GM12864 (cell line): ENCODE measurements at regions not wholly inside any gene's neighbourhood (a gene's known extent, or its start where the extent isn't known, plus 50 kb on each side); places are given as distances from the start of the nearest gene placed in this dataset.
"Not testable (repeated sequence)": the region's sequence is repeated elsewhere in the genome, so short reads cannot be mapped to it uniquely, and the experiment has no call there.

ENCODE experiments used
- DNase-seq: peaks from one replicate; pipeline ENCODE4 v3.0.0-alpha.2; 2011; ENCODE audit warnings: low read depth
- H3K4me3 ChIP-seq: 2 replicates; pipeline ENCODE4 v1.5.1; 2011; ENCODE audit warnings: mild to moderate bottlenecking, low read depth, low read length, control low read depth
- TF ChIP-seq, protein P1 (sequence below): IDR thresholded peaks from 2 replicates; pipeline ENCODE4 v1.5.1; 2011; ENCODE audit warnings: low read depth, mild to moderate bottlenecking, moderate library complexity, low read length, control low read depth, inconsistent platforms; ENCODE audit errors: missing control alignments

DNA sequence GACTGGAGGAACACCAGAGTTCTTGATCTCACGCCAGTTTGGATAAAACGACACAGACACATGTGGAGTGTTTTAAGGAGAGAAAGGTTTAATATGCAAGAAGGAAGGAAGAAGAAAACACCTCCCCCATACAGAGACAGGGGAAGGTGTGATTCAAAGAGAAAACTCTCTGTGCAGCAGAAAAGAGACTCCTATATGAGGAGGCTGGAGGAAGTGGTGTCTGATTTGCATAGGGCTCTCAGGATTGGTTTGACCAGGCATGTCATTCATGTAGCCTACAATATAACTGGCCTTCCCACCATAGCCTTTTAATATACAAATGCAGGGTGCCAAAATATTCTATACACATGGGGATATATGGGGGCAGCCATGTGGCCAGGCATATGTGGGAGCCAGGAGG is 1386.5 kb downstream of the RPIA start:
- TF ChIP-seq, protein P1, sequence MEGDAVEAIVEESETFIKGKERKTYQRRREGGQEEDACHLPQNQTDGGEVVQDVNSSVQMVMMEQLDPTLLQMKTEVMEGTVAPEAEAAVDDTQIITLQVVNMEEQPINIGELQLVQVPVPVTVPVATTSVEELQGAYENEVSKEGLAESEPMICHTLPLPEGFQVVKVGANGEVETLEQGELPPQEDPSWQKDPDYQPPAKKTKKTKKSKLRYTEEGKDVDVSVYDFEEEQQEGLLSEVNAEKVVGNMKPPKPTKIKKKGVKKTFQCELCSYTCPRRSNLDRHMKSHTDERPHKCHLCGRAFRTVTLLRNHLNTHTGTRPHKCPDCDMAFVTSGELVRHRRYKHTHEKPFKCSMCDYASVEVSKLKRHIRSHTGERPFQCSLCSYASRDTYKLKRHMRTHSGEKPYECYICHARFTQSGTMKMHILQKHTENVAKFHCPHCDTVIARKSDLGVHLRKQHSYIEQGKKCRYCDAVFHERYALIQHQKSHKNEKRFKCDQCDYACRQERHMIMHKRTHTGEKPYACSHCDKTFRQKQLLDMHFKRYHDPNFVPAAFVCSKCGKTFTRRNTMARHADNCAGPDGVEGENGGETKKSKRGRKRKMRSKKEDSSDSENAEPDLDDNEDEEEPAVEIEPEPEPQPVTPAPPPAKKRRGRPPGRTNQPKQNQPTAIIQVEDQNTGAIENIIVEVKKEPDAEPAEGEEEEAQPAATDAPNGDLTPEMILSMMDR: no peak
- H3K4me3 ChIP-seq: no peak overlapping the region
- no peak for DNase-seq

DNA sequence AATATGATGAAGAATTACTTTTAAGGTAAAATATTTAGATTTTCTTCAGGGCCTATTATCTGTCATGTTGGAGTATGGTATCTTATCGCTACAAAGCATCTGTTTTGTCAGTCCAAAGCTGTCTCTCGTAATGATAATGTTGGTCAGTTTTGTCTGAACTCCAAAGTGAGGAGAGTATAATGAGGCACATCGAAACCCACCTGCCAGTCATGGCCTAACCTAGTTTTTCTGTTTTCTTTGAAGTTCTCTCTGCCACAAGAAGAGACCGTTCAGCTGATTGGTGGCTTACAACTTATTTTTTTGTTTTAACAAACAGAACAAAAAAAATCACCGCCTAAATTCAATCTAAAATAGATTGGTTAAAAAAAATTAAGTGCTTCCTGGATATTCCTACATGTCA is 1387.9 kb downstream of the RPIA start:
- no peak overlapping the region for H3K4me3 ChIP-seq
- DNase-seq: no peak
- TF ChIP-seq, protein P1: no peak

DNA sequence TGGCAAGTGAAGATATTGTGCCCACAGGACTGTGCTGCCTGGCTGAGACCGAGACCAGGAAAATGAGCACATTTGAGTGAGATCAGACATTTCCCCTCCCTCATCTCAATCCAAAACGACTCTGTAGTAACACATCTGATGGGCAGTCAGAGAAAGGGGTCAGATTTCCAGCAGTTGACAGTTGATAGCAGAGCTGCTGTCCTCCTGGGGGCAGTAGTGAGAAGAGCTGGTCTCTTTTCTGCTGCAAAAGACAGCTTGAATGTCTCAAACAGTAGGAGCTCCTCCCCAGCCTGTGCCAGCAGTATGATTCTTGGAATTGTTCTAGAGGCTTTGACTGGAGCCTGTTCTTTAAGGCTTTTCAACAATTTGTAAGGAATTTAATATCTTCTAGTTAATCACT is 1396.3 kb downstream of the RPIA start:
- DNase-seq, H3K4me3 ChIP-seq: not testable (repeated sequence)
- TF ChIP-seq, protein P1: peak; percentile 38

DNA sequence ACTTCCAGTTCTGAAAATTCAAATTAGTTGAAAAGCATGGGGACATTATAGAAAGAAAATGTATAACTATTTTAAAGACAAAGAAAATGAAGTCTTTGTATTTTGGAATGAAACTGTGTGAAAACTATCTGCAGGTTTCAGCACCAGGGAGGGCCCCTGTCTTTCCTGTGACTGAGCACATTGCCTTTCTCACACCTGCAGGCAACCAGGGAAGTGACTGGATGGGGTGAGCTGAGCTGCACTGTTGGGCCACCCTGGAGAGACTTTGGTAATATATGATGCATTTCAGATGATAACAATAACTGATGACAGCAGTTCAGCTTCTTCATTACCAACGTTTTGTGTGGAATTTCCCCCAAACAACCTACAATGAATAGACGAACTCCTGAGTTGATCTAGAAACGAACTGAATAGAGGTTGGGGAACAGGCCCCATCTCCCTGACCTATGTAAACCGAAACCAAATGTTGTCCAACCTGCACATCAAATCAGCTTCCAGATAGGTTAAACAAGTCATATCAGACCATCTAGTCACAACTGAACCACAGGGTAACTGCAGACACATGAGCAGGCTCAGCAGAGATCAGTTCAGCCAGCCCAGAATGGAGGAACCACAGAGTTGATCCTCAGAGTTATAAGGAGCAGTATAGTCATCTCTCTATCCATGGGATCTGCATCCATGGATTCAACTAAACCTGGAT is 1402.2 kb downstream of the RPIA start:
- not testable (repeated sequence) for H3K4me3 ChIP-seq, DNase-seq

DNA sequence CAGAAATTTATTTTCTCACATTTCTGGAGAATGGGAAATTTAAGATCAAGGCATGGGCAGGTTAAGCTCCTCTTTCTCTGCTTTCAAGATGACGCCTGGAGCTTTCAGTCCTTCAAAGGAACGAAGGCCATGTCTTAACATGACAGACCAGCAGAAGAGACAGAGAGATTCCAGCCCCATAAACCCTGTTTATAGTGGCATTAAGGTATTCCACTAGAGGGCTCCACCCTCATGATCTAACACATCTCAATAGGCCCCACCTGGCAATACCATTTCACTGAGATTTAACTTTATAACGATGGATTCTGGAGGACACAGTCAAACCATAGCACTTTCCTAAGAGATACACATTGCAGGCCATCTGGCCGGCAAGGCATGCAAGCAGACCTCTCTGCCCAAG is 1406.1 kb downstream of the RPIA start:
- not testable (repeated sequence) for H3K4me3 ChIP-seq, DNase-seq

DNA sequence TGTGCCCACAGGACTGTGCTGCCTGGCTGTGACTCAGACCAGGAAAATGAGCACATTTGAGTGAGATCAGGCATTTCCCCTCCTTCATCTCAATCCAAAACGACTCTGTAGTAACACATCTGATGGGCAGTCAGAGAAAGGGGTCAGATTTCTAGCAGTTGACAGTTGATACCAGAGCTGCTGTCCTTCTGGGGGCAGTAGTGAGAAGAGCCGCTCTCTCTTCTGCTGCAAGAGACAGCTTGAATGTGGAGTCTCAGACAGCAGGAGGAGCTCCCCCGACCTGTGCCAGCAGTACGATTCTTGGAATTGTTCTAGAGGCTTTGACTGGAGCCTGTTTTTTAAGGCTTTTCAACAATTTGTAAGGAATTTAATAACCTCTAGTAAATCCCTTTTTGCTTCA is 1413.7 kb downstream of the RPIA start:
- not testable (repeated sequence) for DNase-seq, H3K4me3 ChIP-seq

DNA sequence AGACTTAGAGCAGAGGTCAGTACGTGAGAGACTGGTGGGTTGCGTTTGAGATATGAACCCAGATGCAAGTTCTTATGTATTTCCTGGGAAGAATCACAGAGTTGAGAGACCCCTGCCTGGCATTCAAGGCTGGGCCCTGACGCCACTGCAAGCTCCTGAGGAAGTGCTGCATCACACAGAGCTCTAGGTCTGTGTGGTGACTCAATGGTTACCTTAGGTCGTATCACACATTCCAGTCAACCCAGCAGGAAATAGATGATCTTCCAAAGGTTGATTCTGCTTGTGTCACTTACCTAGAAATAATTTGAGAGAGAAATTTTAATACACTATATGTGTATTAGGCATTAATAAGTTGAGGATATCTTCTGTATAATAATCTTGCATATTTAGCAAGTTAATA is 1431.9 kb downstream of the RPIA start:
- DNase-seq, H3K4me3 ChIP-seq: not testable (repeated sequence)

DNA sequence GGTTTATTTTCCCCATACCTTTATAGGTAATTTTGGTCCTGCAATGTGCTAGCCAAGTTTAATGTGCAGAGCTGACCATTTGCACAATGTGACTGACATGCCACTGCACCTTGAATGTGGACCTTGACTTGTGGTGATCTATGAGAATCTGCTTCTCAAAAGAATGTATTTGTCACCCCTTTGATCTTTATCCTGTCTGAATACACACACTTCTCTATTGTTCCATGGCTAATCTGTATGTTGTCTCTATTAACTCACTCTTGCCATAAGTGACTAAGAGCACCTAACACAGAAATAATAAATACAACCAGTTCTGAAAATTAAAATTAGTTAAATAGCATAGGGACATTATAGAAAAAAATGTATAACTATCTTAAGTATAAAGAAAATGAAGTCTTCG is 1447.6 kb downstream of the RPIA start:
- not testable (repeated sequence) for H3K4me3 ChIP-seq, DNase-seq

DNA sequence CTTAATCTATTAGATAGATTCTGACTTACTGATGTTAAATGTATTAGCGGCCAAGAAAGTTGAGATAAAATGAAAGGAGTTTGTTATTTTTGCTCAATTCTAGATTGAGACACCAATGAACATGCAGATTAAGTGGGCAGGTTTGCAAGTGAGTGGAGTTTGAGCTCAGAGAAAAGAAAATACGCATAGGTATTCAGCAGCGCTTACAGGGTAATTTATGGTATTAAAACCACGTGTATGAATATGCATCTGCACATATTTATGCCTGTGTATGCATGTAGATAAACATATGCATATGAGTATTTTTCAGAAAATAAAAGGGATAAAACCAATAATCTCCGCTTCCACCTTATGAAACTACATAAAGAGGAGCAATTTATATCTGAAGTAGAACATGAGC is 1450.1 kb downstream of the RPIA start:
- not testable (repeated sequence) for DNase-seq, H3K4me3 ChIP-seq

DNA sequence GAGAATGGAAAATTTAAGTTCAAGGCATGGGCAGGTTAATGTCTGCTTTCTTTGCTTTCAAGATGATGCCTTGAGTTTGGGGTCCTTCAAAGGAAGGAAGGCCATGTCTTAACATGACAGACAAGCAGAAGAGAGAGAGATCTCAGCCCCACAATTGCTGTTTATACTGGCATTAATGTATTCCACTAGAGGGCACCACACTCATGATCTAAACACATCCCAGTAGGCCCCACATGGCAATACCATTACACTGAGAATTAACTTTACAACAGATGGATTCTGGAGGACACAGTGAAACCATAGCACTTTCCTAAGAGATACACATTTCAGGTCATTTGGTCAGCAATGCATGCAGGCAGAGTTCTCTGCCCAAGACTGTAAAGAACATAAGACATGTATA is 1460.3 kb downstream of the RPIA start:
- not testable (repeated sequence) for DNase-seq, H3K4me3 ChIP-seq

DNA sequence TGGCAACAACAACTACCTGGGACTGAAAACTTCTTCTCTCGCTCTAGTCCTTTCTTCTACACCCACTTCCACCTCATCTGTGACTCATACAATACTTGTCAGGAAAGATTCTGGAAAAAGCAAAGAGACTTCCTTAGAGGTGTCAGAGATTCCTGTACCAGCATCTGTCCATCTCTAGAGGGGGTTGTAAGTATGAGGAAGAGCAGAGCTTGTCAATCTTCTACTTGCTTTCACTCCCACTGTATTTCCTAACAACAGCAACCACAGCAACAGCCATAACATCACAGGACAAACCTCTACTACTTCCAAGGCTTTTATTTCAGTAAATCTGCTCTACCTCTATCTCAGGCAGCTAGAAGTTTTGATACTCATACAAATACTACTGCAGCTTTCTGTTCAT is 1479.5 kb downstream of the RPIA start:
- not testable (repeated sequence) for DNase-seq, H3K4me3 ChIP-seq

DNA sequence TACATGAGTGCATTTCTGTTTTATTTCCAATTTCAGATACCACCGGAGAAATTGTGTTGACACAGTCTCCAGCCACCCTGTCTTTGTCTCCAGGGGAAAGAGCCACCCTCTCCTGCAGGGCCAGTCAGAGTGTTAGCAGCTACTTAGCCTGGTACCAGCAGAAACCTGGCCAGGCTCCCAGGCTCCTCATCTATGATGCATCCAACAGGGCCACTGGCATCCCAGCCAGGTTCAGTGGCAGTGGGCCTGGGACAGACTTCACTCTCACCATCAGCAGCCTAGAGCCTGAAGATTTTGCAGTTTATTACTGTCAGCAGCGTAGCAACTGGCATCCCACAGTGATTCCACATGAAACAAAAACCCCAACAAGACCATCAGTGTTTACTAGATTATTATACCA is 1481.6 kb downstream of the RPIA start:
- not testable (repeated sequence) for H3K4me3 ChIP-seq, DNase-seq

DNA sequence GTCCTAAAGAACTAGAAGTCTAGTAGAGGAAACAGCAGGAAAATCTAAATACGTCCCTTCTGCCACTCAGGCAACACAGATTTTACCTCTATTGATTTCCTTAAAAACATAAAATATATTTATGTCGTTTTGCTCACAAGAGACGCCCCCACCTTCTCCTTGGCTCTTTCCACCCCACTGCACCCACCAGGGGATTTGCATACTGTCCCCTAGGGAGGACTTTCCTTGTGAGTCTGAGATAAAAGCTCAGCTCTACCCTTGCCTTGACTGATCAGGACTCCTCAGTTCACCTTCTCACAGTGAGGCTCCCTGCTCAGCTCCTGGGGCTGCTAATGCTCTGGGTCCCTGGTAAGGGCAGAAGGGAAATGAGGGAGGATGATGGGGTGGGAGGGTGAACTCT is 1488.1 kb downstream of the RPIA start:
- not testable (repeated sequence) for H3K4me3 ChIP-seq, DNase-seq
